NCI-H226 (cell line): ENCODE measurements at regions not wholly inside any gene's neighbourhood (a gene's known extent, or its start where the extent isn't known, plus 50 kb on each side); places are given as distances from the start of the nearest gene placed in this dataset.

Experiments
- DNase-seq: peaks from one replicate; pipeline ENCODE4 v3.0.0-alpha.2; 2015

DNA sequence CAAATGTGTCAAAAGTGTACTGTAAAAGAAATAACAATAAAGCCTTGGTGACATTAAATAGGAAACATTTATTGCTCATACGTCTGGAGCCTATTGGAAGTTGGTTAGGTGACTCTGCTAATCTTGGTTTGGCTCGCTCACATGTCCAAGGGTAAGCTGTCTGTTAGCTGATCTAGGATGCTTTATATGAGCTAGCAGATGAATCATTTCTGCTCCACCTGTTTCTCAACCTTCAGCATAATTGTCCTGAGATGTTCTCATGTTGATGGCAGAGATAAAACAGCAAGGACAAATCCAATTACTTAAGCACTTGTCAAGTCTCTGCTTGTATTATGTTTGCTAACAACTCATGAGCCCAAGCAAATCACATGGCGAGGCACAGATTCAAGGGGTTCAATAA is 56.0 kb upstream of the CD53 start:
- no peak for DNase-seq

DNA sequence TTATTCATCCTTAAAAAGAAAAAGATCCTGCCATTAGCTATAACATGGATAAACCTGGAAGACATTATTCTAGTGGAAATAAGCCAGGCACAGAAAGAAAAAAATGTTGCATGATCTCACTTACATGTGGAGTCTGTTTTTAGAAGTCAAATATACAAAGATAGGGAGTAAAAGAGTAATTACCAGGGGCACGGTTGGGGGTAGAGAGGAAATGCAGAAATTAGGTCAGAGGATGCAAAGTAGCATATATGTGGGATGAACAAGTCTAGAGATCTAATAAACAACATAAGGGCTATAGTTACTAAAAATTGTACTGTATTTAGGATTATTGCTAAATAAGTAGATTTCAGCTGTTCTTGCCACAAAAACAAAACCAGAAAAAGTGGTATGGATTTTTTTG is 61.4 kb upstream of the CD53 start:
- DNase-seq = no peak

- DNase-seq = no peak
These were observed 72.9 kb upstream of the CD53 start for GRCh38 chr1:110800079-110800478.

DNA sequence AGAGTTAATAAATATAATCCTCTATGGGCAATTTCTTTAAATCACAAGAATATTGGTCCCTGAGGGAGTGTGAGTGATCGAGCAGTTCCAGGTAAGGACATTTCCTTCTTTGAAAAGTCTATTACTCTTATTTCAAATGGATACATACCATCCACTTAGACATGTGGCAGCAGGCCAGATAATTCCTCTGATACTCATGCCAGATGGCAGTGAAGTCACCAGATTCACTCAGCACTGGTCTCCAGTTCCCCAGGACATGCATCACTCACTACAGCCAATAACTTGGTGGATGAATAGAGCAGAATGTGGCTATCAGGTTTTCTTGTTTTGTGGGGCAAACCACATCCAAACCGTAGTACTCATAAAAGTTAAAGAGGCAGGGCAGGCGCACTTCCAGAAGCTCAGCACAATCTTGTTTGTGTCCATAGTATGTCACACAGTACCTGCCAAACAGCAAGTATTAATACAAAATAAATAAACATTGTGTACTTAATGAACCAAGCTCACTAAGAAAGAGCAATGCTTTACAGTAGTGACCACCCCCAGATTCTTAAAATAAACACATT is 74.2 kb upstream of the CD53 start:
- DNase-seq = no peak

DNA sequence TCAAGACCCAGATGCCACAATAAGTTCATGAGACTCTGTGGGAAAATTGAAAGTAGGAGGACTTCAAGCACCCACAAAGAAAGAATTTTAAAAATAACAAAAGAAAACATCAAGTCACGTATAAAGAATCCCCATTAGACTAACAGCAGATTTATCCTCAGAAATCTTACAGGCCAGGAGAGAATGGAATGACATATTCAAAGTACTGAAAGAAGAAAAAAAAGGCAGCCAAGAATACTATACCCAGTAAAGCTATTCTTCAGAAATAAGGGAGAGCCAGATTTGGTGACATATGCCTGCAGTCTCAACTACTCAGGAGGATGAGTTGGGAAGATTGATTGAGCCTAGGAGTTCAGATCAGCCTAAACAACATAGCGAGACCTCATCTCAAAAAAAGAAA is 84.3 kb upstream of the CD53 start:
- no peak for DNase-seq

- DNase-seq = no peak
These were observed 85.4 kb upstream of the CD53 start for GRCh38 chr1:110787328-110788071.

GRCh38 chr1:110786802-110787327 is 86.1 kb upstream of the CD53 start:
- no peak for DNase-seq

- DNase-seq = no peak
These were observed 87.3 kb upstream of the CD53 start for GRCh38 chr1:110785612-110786011.

- DNase-seq = no peak
These were observed 87.9 kb upstream of the CD53 start for GRCh38 chr1:110785055-110785454.

GRCh38 chr1:110783292-110783918 is 89.5 kb upstream of the CD53 start:
- peak; percentile 29 for DNase-seq

DNA sequence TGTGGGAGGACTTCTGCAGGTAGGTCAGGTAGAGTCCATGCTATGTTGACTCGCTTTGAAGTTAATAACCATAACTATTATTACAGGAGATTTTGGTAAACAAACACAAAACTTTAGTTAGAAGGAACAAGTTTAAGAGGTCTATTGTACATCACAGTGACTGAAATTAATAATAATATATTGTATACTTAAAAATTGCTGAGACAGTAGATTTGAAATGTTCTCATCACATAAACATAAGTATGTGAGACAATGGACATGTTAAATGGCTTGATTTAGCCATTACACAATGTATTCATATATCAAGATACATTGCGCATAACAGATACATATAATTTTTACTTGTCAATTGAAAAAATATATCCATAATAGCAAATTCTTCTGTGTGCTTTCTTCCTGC is 91.4 kb upstream of the CD53 start:
- no peak for DNase-seq

DNA sequence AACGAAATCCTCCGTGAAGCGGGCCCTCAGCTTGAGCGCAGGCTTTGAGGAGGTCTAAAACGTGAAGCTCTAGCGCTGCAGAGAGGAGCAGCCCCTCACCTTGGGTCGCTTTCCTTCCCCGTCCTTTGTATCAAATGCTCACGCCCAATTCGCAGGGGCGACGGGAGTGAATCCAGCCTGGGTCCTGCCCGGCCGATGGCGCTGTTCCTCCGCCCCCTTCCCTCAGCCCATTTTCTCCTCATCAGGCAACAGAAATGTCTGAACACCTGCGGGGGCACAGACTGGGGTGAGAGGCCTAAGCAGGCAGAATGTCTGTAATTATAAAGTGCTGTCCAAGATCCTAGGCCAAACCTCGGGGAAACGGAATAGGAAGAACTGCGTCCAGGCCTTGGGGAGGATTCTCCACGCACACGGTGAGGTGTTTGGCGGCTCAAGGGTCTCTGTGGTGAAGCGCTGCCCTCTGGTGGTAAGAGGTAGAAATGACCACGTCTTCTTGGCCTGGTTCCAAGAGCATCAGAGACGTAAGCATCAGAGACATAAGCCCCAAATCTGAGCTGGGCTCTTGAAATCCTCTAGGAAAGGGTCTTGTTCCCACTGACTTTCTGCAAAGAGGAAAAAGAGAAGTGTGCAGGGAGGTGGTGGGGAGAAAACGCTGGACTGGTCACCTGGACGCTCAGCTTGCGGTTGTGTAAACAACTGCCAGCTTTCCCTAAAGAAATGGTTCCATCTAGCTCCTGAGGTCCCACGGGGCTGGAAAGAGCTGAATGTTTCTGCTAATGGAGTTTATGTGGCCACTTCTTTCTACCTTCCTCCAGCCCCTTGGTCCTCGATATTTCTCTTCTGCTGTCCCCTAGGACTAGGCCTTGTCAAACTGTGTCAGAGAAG is 92.1 kb upstream of the CD53 start:
- peak; percentile 27 for DNase-seq

GRCh38 chr1:110779636-110780035 is 93.3 kb upstream of the CD53 start:
- DNase-seq = no peak

- no peak for DNase-seq
These were observed 94.1 kb upstream of the CD53 start for GRCh38 chr1:110778821-110779220.

DNA sequence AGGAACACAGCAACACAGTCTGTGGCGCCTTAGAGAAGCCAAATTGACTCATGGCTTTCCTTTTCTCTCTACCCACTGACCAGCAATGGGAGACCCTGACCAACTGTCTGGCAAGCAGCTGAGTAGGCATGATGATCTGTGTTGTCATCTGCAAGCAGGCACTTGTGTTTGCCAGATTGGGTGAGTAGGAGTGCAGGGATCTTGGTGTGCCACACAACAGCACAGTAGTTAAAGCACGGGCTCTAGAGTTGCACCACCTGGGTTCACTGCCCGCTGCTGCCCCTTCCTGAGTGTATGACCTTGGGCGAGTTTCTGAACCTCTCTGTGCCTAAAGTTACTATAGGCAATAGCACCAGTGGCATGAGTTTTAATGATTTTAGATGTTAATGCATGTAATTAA is 95.7 kb upstream of the CD53 start:
- no peak for DNase-seq

GRCh38 chr1:110774398-110774797 is 98.5 kb upstream of the CD53 start:
- DNase-seq = no peak

DNA sequence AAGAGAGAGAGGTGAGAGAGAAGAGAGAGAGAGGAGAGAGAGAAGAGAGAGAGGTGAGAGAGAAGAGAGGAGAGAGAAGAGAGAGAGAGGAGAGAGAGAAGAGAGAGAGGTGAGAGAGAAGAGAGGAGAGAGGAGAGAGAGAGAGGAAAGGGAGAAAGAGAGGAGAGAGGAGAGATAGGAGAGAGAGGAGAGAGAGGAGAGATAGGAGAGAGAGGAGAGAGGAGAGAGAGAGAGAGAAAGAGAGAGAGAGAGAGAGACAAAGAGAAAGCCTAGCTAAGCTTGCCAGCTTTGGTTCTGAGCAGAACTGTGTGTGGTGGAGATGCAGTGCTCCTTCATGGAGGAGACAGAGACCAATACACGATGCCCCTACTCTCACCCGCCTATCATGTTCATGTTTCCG is 99.1 kb upstream of the KCNA3 start:
- DNase-seq = no peak

- no peak for DNase-seq
These were observed 96.7 kb upstream of the KCNA3 start for GRCh38 chr1:110771245-110772022.

DNA sequence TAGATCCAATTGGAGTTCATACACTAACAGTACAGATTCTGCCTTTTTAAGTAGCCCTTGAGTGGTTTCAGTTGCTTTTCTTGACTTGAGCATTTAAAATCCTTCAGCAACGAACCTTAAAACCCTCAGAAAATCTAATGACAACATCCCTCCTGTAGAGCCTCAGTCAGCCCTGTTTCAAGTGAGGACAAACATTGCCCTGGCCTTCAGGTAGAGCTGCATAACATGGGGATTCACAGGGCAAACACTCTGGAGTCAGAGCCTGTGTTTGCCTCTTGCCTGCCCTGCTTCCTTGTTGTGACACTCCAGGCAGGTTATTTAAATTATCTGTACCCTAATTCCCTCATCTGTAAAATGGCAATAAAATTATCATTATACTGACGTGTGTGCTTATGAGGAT is 96.1 kb upstream of the KCNA3 start:
- DNase-seq = no peak

DNA sequence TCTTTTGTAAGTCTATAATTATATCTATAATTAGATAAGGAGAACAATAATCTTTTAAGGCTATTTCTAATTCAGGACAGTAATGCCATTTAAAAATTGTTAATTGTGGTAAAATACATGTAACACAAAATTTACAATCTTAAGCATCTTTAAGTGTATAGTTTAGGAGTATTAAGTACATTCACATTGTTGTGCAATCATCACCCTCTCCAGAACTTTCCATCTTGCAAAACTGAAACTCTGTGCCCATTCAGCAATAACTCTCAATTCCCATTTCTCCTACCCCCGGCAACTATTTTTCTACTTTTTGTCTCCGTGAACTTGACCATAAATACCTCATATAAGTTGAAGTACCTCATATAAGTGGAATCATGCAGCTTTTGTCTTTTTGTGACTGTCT is 93.9 kb upstream of the KCNA3 start:
- DNase-seq = no peak

GRCh38 chr1:110766336-110766647 is 91.6 kb upstream of the KCNA3 start:
- DNase-seq = no peak

GRCh38 chr1:110765640-110766335 is 91.0 kb upstream of the KCNA3 start:
- no peak for DNase-seq
